ENCODE measurements at regions not wholly inside any gene's neighbourhood (a gene's known extent, or its start where the extent isn't known, plus 50 kb on each side); places are given as distances from the start of the nearest gene placed in this dataset.

GRCh38 chr6:74976026-74976425 lies 229.8 kb downstream of the COL12A1 start:
- CTCF ChIA-PET, result no interaction called here
- no peaks in the 10 kb centered on the region for H3K27me3 Mint-ChIP-seq
- H3K9me3 Mint-ChIP-seq (ENCODE audit: low read depth), result peaks cover 2% of the 10 kb centered on the region
- H3K27ac Mint-ChIP-seq, result no peak overlapping the region
- no peak for DNase-seq
- H3K4me3 Mint-ChIP-seq, result no peak overlapping the region
- no peak for ATAC-seq
- no peaks in the 10 kb centered on the region for H3K36me3 Mint-ChIP-seq
- H3K4me1 Mint-ChIP-seq, result no peaks in the 10 kb centered on the region

DNA sequence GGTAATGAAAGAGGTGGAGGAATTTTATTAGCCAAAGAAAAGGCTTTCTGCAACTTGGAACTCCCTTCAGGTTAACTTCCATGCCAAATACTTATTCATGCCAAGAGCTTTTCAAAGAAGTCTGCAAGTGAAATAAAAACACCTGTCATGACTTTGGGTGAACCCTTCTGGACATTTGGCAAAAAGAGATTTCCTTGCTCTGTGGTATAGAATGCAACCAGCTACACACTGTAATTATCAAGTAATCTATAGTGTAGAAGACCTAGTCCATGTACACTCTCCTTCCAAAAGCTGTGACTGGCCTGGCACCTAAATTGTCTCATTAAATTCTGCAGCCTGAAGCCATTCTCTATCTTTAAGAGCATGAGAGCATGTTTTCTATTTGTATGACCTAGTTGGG lies 232.3 kb downstream of the COL12A1 start:
- DNase-seq, result no peak
- no peak overlapping the region for H3K27ac Mint-ChIP-seq
- H3K9me3 Mint-ChIP-seq (ENCODE audit: low read depth), result peaks cover 2% of the 10 kb centered on the region
- CTCF ChIA-PET, result no interaction called here
- no peaks in the 10 kb centered on the region for H3K4me1 Mint-ChIP-seq
- no peak overlapping the region for H3K4me3 Mint-ChIP-seq
- no peak for ATAC-seq
- no peaks in the 10 kb centered on the region for H3K27me3 Mint-ChIP-seq
- H3K36me3 Mint-ChIP-seq, result no peaks in the 10 kb centered on the region

GRCh38 chr6:74971633-74972032 lies 234.2 kb downstream of the COL12A1 start:
- Mint-ChIP-seq H3K36me3 (no peaks in the 10 kb centered on the region), H3K27me3 (no peaks in the 10 kb centered on the region)

GRCh38 chr6:74969591-74970267 lies 236.1 kb downstream of the COL12A1 start:
- H3K27me3 Mint-ChIP-seq, result no peaks in the 10 kb centered on the region
- no peaks in the 10 kb centered on the region for H3K4me1 Mint-ChIP-seq
- no peaks in the 10 kb centered on the region for H3K36me3 Mint-ChIP-seq
- no peak overlapping the region for H3K4me3 Mint-ChIP-seq
- DNase-seq (no peak), ATAC-seq (no peak)
- CTCF ChIA-PET, result no interaction called here
- H3K9me3 Mint-ChIP-seq (ENCODE audit: low read depth), result peaks cover 3% of the 10 kb centered on the region
- H3K27ac Mint-ChIP-seq, result no peak overlapping the region

More at GRCh38 chr6:74971633-74972032, 234.2 kb downstream of the COL12A1 start:
- CTCF ChIA-PET, result no interaction called here
- Mint-ChIP-seq H3K4me3 (no peak overlapping the region), H3K9me3 (ENCODE audit: low read depth) (no peaks in the 10 kb centered on the region), H3K4me1 (no peaks in the 10 kb centered on the region), H3K27ac (no peak overlapping the region)
- ATAC-seq (no peak), DNase-seq (no peak)

DNA sequence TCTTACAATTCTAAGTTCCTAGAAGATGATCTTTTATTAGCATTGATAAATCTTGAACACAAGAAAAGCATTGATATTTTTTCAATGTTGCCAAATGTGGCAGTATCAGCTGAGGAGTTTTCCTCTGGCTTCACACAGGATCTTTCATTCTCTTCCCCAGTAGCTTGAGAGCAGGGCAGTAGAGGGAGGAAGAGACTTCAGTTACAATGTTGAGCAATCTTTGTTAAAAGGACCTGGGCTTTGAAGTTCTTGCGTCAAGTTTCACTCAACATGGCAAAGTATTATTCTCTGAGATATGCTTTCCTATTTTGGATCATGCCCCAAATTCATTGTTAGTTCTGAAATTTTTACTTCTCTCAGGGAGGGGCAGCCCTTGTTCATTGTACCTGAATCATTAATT lies 238.0 kb downstream of the COL12A1 start:
- no peaks in the 10 kb centered on the region for H3K36me3 Mint-ChIP-seq
- no peak overlapping the region for H3K27ac Mint-ChIP-seq
- DNase-seq (no peak), ATAC-seq (no peak)
- peaks cover 3% of the 10 kb centered on the region for H3K9me3 Mint-ChIP-seq (ENCODE audit: low read depth)
- H3K4me3 Mint-ChIP-seq, result no peak overlapping the region
- CTCF ChIA-PET, result no interaction called here
- H3K4me1 Mint-ChIP-seq, result no peaks in the 10 kb centered on the region
- no peaks in the 10 kb centered on the region for H3K27me3 Mint-ChIP-seq

DNA sequence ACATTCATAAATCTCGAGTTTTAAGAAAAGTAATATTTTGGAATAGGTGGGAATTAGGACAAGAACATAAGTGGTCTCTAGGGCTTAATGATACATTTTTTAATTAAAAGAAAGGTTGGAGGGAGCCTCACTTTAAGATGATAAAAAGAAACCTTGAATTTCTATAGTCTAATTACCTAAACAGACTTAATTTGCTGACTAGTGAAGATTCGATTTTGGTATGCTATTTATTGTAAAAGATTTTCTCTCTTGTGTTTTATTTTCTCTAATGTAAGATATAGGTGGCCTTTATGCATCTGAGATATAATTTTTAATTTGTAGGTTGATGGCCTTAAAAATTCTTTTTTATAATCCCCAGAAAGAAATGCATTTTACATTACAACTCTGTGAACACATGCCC lies 239.1 kb downstream of the COL12A1 start:
- no peaks in the 10 kb centered on the region for H3K27me3 Mint-ChIP-seq
- DNase-seq (no peak), ATAC-seq (no peak)
- H3K9me3 Mint-ChIP-seq (ENCODE audit: low read depth), result peaks cover 6% of the 10 kb centered on the region
- CTCF ChIA-PET, result no interaction called here
- no peaks in the 10 kb centered on the region for H3K4me1 Mint-ChIP-seq
- no peak overlapping the region for H3K4me3 Mint-ChIP-seq
- no peak overlapping the region for H3K27ac Mint-ChIP-seq
- H3K36me3 Mint-ChIP-seq, result no peaks in the 10 kb centered on the region

GRCh38 chr6:74964871-74965441 lies 240.9 kb downstream of the COL12A1 start:
- DNase-seq, result no peak
- H3K4me3 Mint-ChIP-seq, result no peak overlapping the region
- H3K4me1 Mint-ChIP-seq, result no peaks in the 10 kb centered on the region
- H3K27ac Mint-ChIP-seq, result no peak overlapping the region
- no peaks in the 10 kb centered on the region for H3K27me3 Mint-ChIP-seq
- H3K9me3 Mint-ChIP-seq (ENCODE audit: low read depth), result peaks cover 6% of the 10 kb centered on the region
- ATAC-seq, result no peak
- CTCF ChIA-PET, result no interaction called here
- no peaks in the 10 kb centered on the region for H3K36me3 Mint-ChIP-seq

DNA sequence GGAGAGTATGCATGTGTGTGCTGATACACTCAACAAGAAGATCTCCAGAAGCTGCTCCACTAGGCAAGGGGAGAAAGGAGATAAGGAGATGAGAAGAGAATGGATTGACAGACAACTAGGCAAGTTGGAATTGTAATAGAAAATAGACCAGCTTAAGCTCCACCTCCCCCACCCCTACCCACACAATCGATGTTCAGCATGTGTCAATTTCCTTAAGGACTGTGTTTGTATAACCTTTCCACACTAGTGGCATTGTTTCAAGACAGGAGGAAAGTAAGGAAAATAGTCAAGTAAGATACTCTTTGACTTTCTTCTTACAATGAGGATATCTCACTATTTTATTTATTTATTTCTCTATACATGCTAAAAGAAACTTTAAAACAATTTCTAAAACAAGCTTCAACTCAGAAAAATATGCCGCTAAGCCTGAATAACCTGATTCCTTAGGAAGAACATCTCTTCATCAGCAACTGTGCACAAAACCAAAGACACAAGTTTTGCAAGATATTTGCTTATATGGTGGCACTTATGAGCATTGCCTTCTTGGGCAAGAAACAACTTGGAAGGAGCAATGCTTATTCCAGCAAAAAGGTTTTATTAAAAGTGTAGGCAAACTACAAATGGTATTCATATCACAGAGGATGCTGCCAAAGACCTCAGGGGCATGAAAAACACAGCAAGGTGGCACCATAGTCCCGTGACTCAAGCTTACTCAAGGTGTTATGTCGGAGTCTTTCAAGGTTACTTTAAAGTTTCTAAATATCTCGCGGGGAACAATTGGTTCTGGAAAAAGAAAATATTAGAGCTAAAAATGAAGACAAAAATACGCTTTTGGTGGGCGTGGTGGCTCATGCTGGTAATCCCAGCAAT lies 249.1 kb downstream of the COL12A1 start:
- H3K27me3 Mint-ChIP-seq, result no peaks in the 10 kb centered on the region
- H3K9me3 Mint-ChIP-seq (ENCODE audit: low read depth), result peaks cover 3% of the 10 kb centered on the region
- no peaks in the 10 kb centered on the region for H3K4me1 Mint-ChIP-seq
- no peak overlapping the region for H3K4me3 Mint-ChIP-seq
- no peak for ATAC-seq
- no peak for DNase-seq
- H3K36me3 Mint-ChIP-seq, result no peaks in the 10 kb centered on the region
- CTCF ChIA-PET, result no interaction called here
- no peak overlapping the region for H3K27ac Mint-ChIP-seq

GRCh38 chr6:74953708-74954107 lies 252.1 kb downstream of the COL12A1 start:
- Mint-ChIP-seq H3K36me3 (no peaks in the 10 kb centered on the region), H3K4me3 (no peak overlapping the region), H3K27me3 (no peaks in the 10 kb centered on the region), H3K27ac (no peak overlapping the region), H3K4me1 (no peaks in the 10 kb centered on the region), H3K9me3 (ENCODE audit: low read depth) (peaks cover 4% of the 10 kb centered on the region)
- ATAC-seq (no peak), DNase-seq (no peak)
- CTCF ChIA-PET, result no interaction called here

GRCh38 chr6:74946961-74947360 lies 258.9 kb downstream of the COL12A1 start:
- Mint-ChIP-seq H3K9me3 (ENCODE audit: low read depth) (peaks cover 4% of the 10 kb centered on the region), H3K4me1 (no peaks in the 10 kb centered on the region), H3K27ac (no peak overlapping the region), H3K36me3 (no peaks in the 10 kb centered on the region), H3K4me3 (no peak overlapping the region), H3K27me3 (no peaks in the 10 kb centered on the region)
- CTCF ChIA-PET, result no interaction called here
- no peak for DNase-seq
- ATAC-seq, result no peak

GRCh38 chr6:74942130-74942529 lies 263.7 kb downstream of the COL12A1 start:
- no peaks in the 10 kb centered on the region for H3K4me1 Mint-ChIP-seq
- H3K36me3 Mint-ChIP-seq, result no peaks in the 10 kb centered on the region
- CTCF ChIA-PET, result no interaction called here
- DNase-seq (no peak), ATAC-seq (no peak)
- H3K27me3 Mint-ChIP-seq, result no peaks in the 10 kb centered on the region
- no peak overlapping the region for H3K4me3 Mint-ChIP-seq
- no peaks in the 10 kb centered on the region for H3K9me3 Mint-ChIP-seq (ENCODE audit: low read depth)
- H3K27ac Mint-ChIP-seq, result no peak overlapping the region

- CTCF ChIA-PET, result no interaction called here
- no peak overlapping the region for H3K27ac Mint-ChIP-seq
Observed at GRCh38 chr6:74941424-74941823, 264.4 kb downstream of the COL12A1 start.

GRCh38 chr6:74939721-74940620 lies 265.9 kb downstream of the COL12A1 start:
- CTCF ChIA-PET, result no interaction called here
- Mint-ChIP-seq H3K4me1 (no peaks in the 10 kb centered on the region), H3K27ac (no peak overlapping the region), H3K36me3 (no peaks in the 10 kb centered on the region), H3K4me3 (no peak overlapping the region), H3K27me3 (no peaks in the 10 kb centered on the region), H3K9me3 (ENCODE audit: low read depth) (no peaks in the 10 kb centered on the region)
- DNase-seq (no peak), ATAC-seq (no peak)

More at GRCh38 chr6:74941424-74941823, 264.4 kb downstream of the COL12A1 start:
- Mint-ChIP-seq H3K4me1 (no peaks in the 10 kb centered on the region), H3K36me3 (no peaks in the 10 kb centered on the region), H3K4me3 (no peak overlapping the region), H3K9me3 (ENCODE audit: low read depth) (no peaks in the 10 kb centered on the region), H3K27me3 (no peaks in the 10 kb centered on the region)
- DNase-seq (no peak), ATAC-seq (no peak)

Data from activated CD8-positive, alpha-beta memory T cell treated with anti-CD3 and anti-CD28 coated beads, Interleukin-2, amount 10 ng/mL, durations not matched to agents 7 days and 5 days (primary cell).